Stomach (tissue), 4 donors: ENCODE measurements at regions not wholly inside any gene's neighbourhood (a gene's known extent, or its start where the extent isn't known, plus 50 kb on each side); places are given as distances from the start of the nearest gene placed in this dataset.

Source experiments
- small RNA-seq, 4 donors: library from RNA; depleted of rRNA; stranded (forward); fragments of <200 nt; gene quantifications; one replicate each; pipeline ENCODE3, GENCODE V24; 2016

Small RNA genes lying in the stretch of these regions (small RNA-seq; reads per million reads assigned to genes)
- gene AC090049.2 (0 reads per million in 4 donors), gene RF02110 (0 reads per million in 4 donors)
